ENCODE measurements at regions not wholly inside any gene's neighbourhood (a gene's known extent, or its start where the extent isn't known, plus 50 kb on each side); places are given as distances from the start of the nearest gene placed in this dataset.

GRCh38 chr17:63333869-63334268 is 112.2 kb downstream of the CYB561 start:
- DNase-seq (ENCODE audit: low read depth), result no peak

GRCh38 chr17:63335831-63336230 is 110.3 kb downstream of the CYB561 start:
- DNase-seq (ENCODE audit: low read depth), result no peak

GRCh38 chr17:63337579-63337978 is 108.5 kb downstream of the CYB561 start:
- no peak for DNase-seq (ENCODE audit: low read depth)

- DNase-seq (ENCODE audit: low read depth), result no peak
These were observed 107.8 kb downstream of the CYB561 start for GRCh38 chr17:63338272-63338671.

- DNase-seq (ENCODE audit: low read depth), result no peak
These were observed 104.8 kb downstream of the CYB561 start for GRCh38 chr17:63341276-63341675.

- no peak for DNase-seq (ENCODE audit: low read depth)
These were observed 101.7 kb downstream of the CYB561 start for GRCh38 chr17:63344383-63344782.

- no peak for DNase-seq (ENCODE audit: low read depth)
These were observed 100.5 kb downstream of the CYB561 start for GRCh38 chr17:63345611-63346010.

GRCh38 chr17:63347475-63347874 is 98.6 kb downstream of the CYB561 start:
- no peak for DNase-seq (ENCODE audit: low read depth)

- no peak for DNase-seq (ENCODE audit: low read depth)
These were observed 96.6 kb downstream of the CYB561 start for GRCh38 chr17:63349478-63350000.

- no peak for DNase-seq (ENCODE audit: low read depth)
These were observed 95.7 kb downstream of the CYB561 start for GRCh38 chr17:63350364-63350763.

GRCh38 chr17:63354256-63354655 is 91.8 kb downstream of the CYB561 start:
- no peak for DNase-seq (ENCODE audit: low read depth)

GRCh38 chr17:63356337-63356757 is 89.8 kb downstream of the CYB561 start:
- peak; percentile 96 for DNase-seq (ENCODE audit: low read depth)

GRCh38 chr17:63358111-63358839 is 87.8 kb downstream of the CYB561 start:
- peak; percentile 61 for DNase-seq (ENCODE audit: low read depth)

- no peak for DNase-seq (ENCODE audit: low read depth)
These were observed 87.2 kb downstream of the CYB561 start for GRCh38 chr17:63358956-63359355.

- no peak for DNase-seq (ENCODE audit: low read depth)
These were observed 84.9 kb downstream of the CYB561 start for GRCh38 chr17:63361182-63361581.

GRCh38 chr17:63362115-63362514 is 84.0 kb downstream of the CYB561 start:
- DNase-seq (ENCODE audit: low read depth), result no peak

GRCh38 chr17:63364387-63364786 is 81.7 kb downstream of the CYB561 start:
- DNase-seq (ENCODE audit: low read depth), result no peak

GRCh38 chr17:63364944-63365343 is 81.2 kb downstream of the CYB561 start:
- no peak for DNase-seq (ENCODE audit: low read depth)

- DNase-seq (ENCODE audit: low read depth), result peak; percentile 50
These were observed 80.5 kb downstream of the CYB561 start for GRCh38 chr17:63365366-63366240.

- DNase-seq (ENCODE audit: low read depth), result no peak
These were observed 79.9 kb downstream of the CYB561 start for GRCh38 chr17:63366241-63366566.

- DNase-seq (ENCODE audit: low read depth), result peak; percentile 71
These were observed 76.9 kb downstream of the CYB561 start for GRCh38 chr17:63369233-63369632.

- no peak for DNase-seq (ENCODE audit: low read depth)
These were observed 75.4 kb downstream of the CYB561 start for GRCh38 chr17:63370696-63371095.

GRCh38 chr17:63376949-63377348 is 69.2 kb downstream of the CYB561 start:
- DNase-seq (ENCODE audit: low read depth), result peak; percentile 41

Measured in RPMI7951 (cell line).